GM21723 (cell line): ENCODE measurements at regions not wholly inside any gene's neighbourhood (a gene's known extent, or its start where the extent isn't known, plus 50 kb on each side); places are given as distances from the start of the nearest gene placed in this dataset.

ENCODE experiments used
- ATAC-seq: cut with Tn5 transposase; IDR thresholded peaks from one replicate; pipeline ENCODE4 v1.9.1; 2021; ENCODE audit warnings: mild to moderate bottlenecking, moderate library complexity; ENCODE audit not compliant: unreplicated experiment

- no peak for ATAC-seq
Observed at GRCh38 chr2:128982670-128983069, 664.0 kb upstream of the HS6ST1 start.

GRCh38 chr2:128983094-128983493, 664.4 kb upstream of the HS6ST1 start:
- no peak for ATAC-seq

GRCh38 chr2:128984081-128984480, 665.4 kb upstream of the HS6ST1 start:
- no peak for ATAC-seq

- ATAC-seq: no peak
Observed at GRCh38 chr2:128984855-128985254, 666.2 kb upstream of the HS6ST1 start.

GRCh38 chr2:128986026-128986715, 667.5 kb upstream of the HS6ST1 start:
- no peak for ATAC-seq

- no peak for ATAC-seq
Observed at GRCh38 chr2:128986867-128987268, 668.2 kb upstream of the HS6ST1 start.

- ATAC-seq: no peak
Observed at GRCh38 chr2:128988326-128988725, 669.7 kb upstream of the HS6ST1 start.

- ATAC-seq: no peak
Observed at GRCh38 chr2:128988967-128989366, 670.3 kb upstream of the HS6ST1 start.

GRCh38 chr2:128995086-128995485, 676.4 kb upstream of the HS6ST1 start:
- no peak for ATAC-seq

- no peak for ATAC-seq
Observed at GRCh38 chr2:128996078-128996477, 677.4 kb upstream of the HS6ST1 start.

- ATAC-seq: no peak
Observed at GRCh38 chr2:128997166-128997866, 678.6 kb upstream of the HS6ST1 start.

- no peak for ATAC-seq
Observed at GRCh38 chr2:129001926-129002325, 683.3 kb upstream of the HS6ST1 start.

- no peak for ATAC-seq
Observed at GRCh38 chr2:129002751-129003150, 684.1 kb upstream of the HS6ST1 start.

GRCh38 chr2:129004485-129004884, 685.8 kb upstream of the HS6ST1 start:
- ATAC-seq: no peak

GRCh38 chr2:129004940-129005490, 686.3 kb upstream of the HS6ST1 start:
- no peak for ATAC-seq

GRCh38 chr2:129006135-129006886, 687.6 kb upstream of the HS6ST1 start:
- no peak for ATAC-seq

- ATAC-seq: no peak
Observed at GRCh38 chr2:129006901-129007300, 688.2 kb upstream of the HS6ST1 start.

- ATAC-seq: no peak
Observed at GRCh38 chr2:129008055-129008880, 689.6 kb upstream of the HS6ST1 start.

- no peak for ATAC-seq
Observed at GRCh38 chr2:129008881-129009554, 690.4 kb upstream of the HS6ST1 start.

GRCh38 chr2:129009555-129010146, 691.0 kb upstream of the HS6ST1 start:
- ATAC-seq: no peak
